Neural cell (in vitro differentiated cells): ENCODE measurements at regions not wholly inside any gene's neighbourhood (a gene's known extent, or its start where the extent isn't known, plus 50 kb on each side); places are given as distances from the start of the nearest gene placed in this dataset.

Experiments
- CTCF ChIP-seq: fragments of 450-650 bp; IDR thresholded peaks from 2 replicates; pipeline ENCODE4 v1.5.1; 2014; ENCODE audit warnings: antibody characterized with exemption, mild to moderate bottlenecking, moderate library complexity; ENCODE audit not compliant: poor library complexity, severe bottlenecking
- EP300 ChIP-seq: fragments of 450-650 bp; conservative IDR thresholded peaks from 2 replicates; pipeline ENCODE4 v1.6.1; 2014; ENCODE audit warnings: antibody characterized with exemption, mild to moderate bottlenecking, moderate library complexity; ENCODE audit not compliant: poor library complexity, severe bottlenecking
- EZH2 ChIP-seq: fragments of 200-600, 300-800 bp; shearing (Covaris generic), sonication (generic); IDR thresholded peaks from 2 replicates; pipeline ENCODE4 v1.6.1; 2014; ENCODE audit warnings: antibody characterized with exemption, low read length, borderline replicate concordance, mild to moderate bottlenecking; ENCODE audit not compliant: insufficient read depth, poor library complexity, severe bottlenecking
- POLR2AphosphoS5 ChIP-seq: IDR thresholded peaks from 2 replicates; pipeline ENCODE4 v1.6.1; 2012
- SMC3 ChIP-seq: fragments of 450-650 bp; conservative IDR thresholded peaks from 2 replicates; pipeline ENCODE4 v1.6.1; 2014; ENCODE audit warnings: antibody characterized with exemption, mild to moderate bottlenecking, moderate library complexity; ENCODE audit not compliant: poor library complexity
- TAF1 ChIP-seq: IDR thresholded peaks from 2 replicates; pipeline ENCODE4 v1.6.1; 2012; ENCODE audit warnings: low read depth
- TF ChIP-seq, protein P1 (sequence below): IDR thresholded peaks from 2 replicates; pipeline ENCODE4 v1.6.1; 2012; ENCODE audit warnings: borderline replicate concordance

GRCh38 chr7:136656516-136656915 lies 211.9 kb upstream of the CHRM2 start:
- TF ChIP-seq CTCF: no peak
- no peak for TF ChIP-seq POLR2AphosphoS5
- TF ChIP-seq EP300: no peak
- no peak for TF ChIP-seq EZH2
- no peak for TF ChIP-seq SMC3
- TF ChIP-seq, protein P1, sequence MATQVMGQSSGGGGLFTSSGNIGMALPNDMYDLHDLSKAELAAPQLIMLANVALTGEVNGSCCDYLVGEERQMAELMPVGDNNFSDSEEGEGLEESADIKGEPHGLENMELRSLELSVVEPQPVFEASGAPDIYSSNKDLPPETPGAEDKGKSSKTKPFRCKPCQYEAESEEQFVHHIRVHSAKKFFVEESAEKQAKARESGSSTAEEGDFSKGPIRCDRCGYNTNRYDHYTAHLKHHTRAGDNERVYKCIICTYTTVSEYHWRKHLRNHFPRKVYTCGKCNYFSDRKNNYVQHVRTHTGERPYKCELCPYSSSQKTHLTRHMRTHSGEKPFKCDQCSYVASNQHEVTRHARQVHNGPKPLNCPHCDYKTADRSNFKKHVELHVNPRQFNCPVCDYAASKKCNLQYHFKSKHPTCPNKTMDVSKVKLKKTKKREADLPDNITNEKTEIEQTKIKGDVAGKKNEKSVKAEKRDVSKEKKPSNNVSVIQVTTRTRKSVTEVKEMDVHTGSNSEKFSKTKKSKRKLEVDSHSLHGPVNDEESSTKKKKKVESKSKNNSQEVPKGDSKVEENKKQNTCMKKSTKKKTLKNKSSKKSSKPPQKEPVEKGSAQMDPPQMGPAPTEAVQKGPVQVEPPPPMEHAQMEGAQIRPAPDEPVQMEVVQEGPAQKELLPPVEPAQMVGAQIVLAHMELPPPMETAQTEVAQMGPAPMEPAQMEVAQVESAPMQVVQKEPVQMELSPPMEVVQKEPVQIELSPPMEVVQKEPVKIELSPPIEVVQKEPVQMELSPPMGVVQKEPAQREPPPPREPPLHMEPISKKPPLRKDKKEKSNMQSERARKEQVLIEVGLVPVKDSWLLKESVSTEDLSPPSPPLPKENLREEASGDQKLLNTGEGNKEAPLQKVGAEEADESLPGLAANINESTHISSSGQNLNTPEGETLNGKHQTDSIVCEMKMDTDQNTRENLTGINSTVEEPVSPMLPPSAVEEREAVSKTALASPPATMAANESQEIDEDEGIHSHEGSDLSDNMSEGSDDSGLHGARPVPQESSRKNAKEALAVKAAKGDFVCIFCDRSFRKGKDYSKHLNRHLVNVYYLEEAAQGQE: no peak
- TF ChIP-seq TAF1: no peak
